C4-2B (cell line): ENCODE measurements at regions not wholly inside any gene's neighbourhood (a gene's known extent, or its start where the extent isn't known, plus 50 kb on each side); places are given as distances from the start of the nearest gene placed in this dataset.

Source experiments
- ZFX ChIP-seq: fragments of 450-650 bp; IDR thresholded peaks from 2 replicates; pipeline ENCODE4 v1.6.1; 2017
- TF ChIP-seq, protein P1 (sequence below): fragments of 450-650 bp; conservative IDR thresholded peaks from 2 replicates; pipeline ENCODE4 v1.5.1; 2017; ENCODE audit warnings: mild to moderate bottlenecking

DNA sequence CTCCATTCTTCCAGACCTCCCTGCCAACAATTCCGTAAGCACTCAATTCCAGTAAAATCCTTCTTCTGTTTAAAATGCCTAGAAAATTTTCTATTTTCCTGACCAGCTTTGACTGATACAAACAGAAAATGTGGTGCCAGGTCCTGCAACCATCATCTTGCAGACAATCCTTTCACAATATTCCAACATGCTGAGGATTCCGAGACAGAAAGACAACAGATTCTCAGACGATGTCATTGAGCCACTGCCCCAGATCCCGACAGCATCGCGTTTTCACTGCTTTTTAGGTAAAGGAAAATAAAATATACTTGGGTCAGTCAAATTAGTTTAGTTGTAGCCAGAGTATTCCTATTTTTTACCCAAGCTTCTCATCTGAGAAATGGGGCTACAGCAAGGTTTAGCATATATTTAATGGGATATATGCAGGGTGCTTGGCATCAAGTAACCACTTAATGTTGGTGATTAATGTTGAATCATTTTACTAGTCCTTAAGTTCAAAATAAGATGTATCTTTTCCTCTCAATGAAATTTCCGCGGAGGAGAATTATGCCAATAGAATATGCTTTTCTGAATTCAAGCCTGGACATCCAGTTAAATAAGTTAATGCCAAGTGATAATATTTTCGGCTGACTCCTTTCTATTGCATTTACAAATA lies 866.6 kb downstream of the SLC4A3 start:
- TF ChIP-seq, protein P1, sequence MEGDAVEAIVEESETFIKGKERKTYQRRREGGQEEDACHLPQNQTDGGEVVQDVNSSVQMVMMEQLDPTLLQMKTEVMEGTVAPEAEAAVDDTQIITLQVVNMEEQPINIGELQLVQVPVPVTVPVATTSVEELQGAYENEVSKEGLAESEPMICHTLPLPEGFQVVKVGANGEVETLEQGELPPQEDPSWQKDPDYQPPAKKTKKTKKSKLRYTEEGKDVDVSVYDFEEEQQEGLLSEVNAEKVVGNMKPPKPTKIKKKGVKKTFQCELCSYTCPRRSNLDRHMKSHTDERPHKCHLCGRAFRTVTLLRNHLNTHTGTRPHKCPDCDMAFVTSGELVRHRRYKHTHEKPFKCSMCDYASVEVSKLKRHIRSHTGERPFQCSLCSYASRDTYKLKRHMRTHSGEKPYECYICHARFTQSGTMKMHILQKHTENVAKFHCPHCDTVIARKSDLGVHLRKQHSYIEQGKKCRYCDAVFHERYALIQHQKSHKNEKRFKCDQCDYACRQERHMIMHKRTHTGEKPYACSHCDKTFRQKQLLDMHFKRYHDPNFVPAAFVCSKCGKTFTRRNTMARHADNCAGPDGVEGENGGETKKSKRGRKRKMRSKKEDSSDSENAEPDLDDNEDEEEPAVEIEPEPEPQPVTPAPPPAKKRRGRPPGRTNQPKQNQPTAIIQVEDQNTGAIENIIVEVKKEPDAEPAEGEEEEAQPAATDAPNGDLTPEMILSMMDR: no peak
- no peak for TF ChIP-seq ZFX
